AG04450 (cell line): ENCODE measurements at regions not wholly inside any gene's neighbourhood (a gene's known extent, or its start where the extent isn't known, plus 50 kb on each side); places are given as distances from the start of the nearest gene placed in this dataset.
"Not testable (repeated sequence)": the region's sequence is repeated elsewhere in the genome, so short reads cannot be mapped to it uniquely, and the experiment has no call there.

Source experiments
- CTCF ChIA-PET: fragments of 300-600, 350-600 bp; formaldehyde crosslinking; extraction: SDS; loops from one replicate; lab custom pipeline; 2022; ENCODE audit warnings: antibody characterized with exemption, inconsistent platforms; lab: Charles Lee
- POLR2A ChIA-PET: fragments of 350-600 bp; formaldehyde crosslinking; extraction: SDS; loops from one replicate; lab custom pipeline; 2021; ENCODE audit warnings: antibody characterized with exemption, inconsistent platforms; lab: Yijun Ruan, JAX
- DNase-seq: peaks from one replicate; pipeline ENCODE4 v3.0.0-alpha.2; 2011; ENCODE audit warnings: low read depth, low spot score
- H3K27ac ChIP-seq: one replicate; pipeline ENCODE4 v1.5.1; 2012; ENCODE audit warnings: low read depth, low read length, control low read depth
- H3K27me3 ChIP-seq: one replicate; pipeline ENCODE4 v1.6.0; 2012; ENCODE audit warnings: low read length; ENCODE audit not compliant: control insufficient read depth, insufficient read depth
- H3K4me3 ChIP-seq: 2 replicates; pipeline ENCODE4 v1.5.1; 2011; ENCODE audit warnings: mild to moderate bottlenecking, low read depth, low read length, control low read depth
- H3K9me3 ChIP-seq: 2 replicates; pipeline ENCODE4 v1.5.1; 2012; ENCODE audit warnings: low read length; ENCODE audit not compliant: control insufficient read depth, insufficient read depth
- TF ChIP-seq, protein P1 (sequence below): IDR thresholded peaks from 2 replicates; pipeline ENCODE4 v1.5.1; 2011; ENCODE audit warnings: low read depth, low read length, control low read depth, inconsistent platforms

DNA sequence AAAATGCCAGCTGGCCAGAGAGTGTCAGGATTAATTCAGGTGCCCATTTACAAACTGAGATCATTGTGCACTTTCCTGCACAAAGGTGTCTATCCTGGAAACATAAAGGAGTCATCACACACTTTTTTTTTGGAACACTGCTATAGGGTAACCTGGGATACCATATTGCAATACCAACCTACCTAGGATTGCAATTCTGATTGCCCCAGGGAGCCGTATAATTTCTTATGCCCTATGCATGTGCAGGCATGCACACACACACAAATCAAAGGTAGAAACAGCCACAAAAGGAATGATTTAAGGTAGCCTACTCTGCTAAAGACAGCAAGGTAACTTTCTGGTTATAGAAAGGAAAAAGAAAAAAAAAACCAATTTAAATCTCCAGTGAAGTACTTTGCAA, 285.3 kb upstream of the KITLG start:
- DNase-seq: no peak
- no peaks in the 10 kb centered on the region for H3K27me3 ChIP-seq
- no peak overlapping the region for H3K27ac ChIP-seq
- TF ChIP-seq, protein P1, sequence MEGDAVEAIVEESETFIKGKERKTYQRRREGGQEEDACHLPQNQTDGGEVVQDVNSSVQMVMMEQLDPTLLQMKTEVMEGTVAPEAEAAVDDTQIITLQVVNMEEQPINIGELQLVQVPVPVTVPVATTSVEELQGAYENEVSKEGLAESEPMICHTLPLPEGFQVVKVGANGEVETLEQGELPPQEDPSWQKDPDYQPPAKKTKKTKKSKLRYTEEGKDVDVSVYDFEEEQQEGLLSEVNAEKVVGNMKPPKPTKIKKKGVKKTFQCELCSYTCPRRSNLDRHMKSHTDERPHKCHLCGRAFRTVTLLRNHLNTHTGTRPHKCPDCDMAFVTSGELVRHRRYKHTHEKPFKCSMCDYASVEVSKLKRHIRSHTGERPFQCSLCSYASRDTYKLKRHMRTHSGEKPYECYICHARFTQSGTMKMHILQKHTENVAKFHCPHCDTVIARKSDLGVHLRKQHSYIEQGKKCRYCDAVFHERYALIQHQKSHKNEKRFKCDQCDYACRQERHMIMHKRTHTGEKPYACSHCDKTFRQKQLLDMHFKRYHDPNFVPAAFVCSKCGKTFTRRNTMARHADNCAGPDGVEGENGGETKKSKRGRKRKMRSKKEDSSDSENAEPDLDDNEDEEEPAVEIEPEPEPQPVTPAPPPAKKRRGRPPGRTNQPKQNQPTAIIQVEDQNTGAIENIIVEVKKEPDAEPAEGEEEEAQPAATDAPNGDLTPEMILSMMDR: no peak
- H3K9me3 ChIP-seq: no peaks in the 10 kb centered on the region
- POLR2A ChIA-PET: no interaction called here
- H3K4me3 ChIP-seq: no peak overlapping the region
- CTCF ChIA-PET: no interaction called here

GRCh38 chr12:88860851-88861250, 280.6 kb upstream of the KITLG start:
- Histone ChIP-seq H3K9me3 (no peaks in the 10 kb centered on the region), H3K27me3 (no peaks in the 10 kb centered on the region), H3K4me3 (no peak overlapping the region), H3K27ac (no peak overlapping the region)
- TF ChIP-seq, protein P1: no peak
- DNase-seq: no peak
- CTCF ChIA-PET: no interaction called here
- POLR2A ChIA-PET: no interaction called here

GRCh38 chr12:88856201-88856600, 275.9 kb upstream of the KITLG start:
- H3K27ac ChIP-seq: no peak overlapping the region
- no peaks in the 10 kb centered on the region for H3K27me3 ChIP-seq
- TF ChIP-seq, protein P1: no peak
- ChIA-PET CTCF (no interaction called here), POLR2A (no interaction called here)
- no peak for DNase-seq
- H3K4me3 ChIP-seq: no peak overlapping the region
- peaks cover 4% of the 10 kb centered on the region; the same call in 1 of the 2 replicates for H3K9me3 ChIP-seq

- POLR2A ChIA-PET: interaction anchor here (1.0 kb wide), 1 partner anchor 87 kb away, joined by 3 read pairs; no protein-coding TSS in a partner anchor
- no peaks in the 10 kb centered on the region for H3K27me3 ChIP-seq
- DNase-seq: no peak
- CTCF ChIA-PET: no interaction called here
- H3K4me3 ChIP-seq: no peak overlapping the region
- H3K9me3 ChIP-seq: peaks cover 4% of the 10 kb centered on the region; the same call in 1 of the 2 replicates
- TF ChIP-seq, protein P1: no peak
- H3K27ac ChIP-seq: no peak overlapping the region
These were observed 275.0 kb upstream of the KITLG start for GRCh38 chr12:88855301-88855700.

DNA sequence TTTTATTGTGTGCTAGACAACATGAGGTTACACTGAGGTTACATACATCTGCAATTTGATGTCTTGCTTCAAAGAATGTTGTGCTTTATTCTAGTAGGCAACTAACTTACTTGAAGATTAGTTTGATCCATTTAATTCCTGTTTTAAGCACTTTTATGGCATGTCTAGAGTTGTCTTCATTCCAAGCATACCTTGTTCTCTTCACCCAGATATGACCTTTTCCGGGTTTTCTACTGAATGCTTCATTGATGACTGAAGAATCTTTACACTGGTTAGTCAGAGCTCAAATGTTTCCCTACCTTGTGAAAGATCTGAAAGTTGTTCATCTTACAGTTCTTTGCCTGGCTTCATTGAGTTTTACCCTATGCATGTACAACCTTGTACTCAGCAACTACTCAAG, 274.0 kb upstream of the KITLG start:
- TF ChIP-seq, protein P1: no peak
- no peak overlapping the region for H3K4me3 ChIP-seq
- peaks cover 4% of the 10 kb centered on the region; the same call in 1 of the 2 replicates for H3K9me3 ChIP-seq
- H3K27ac ChIP-seq: no peak overlapping the region
- CTCF ChIA-PET: no interaction called here
- no peaks in the 10 kb centered on the region for H3K27me3 ChIP-seq
- peak; percentile 48 for DNase-seq
- POLR2A ChIA-PET: interaction anchor here (0.7 to 1.0 kb wide), 2 partner anchors 42 to 86 kb away, joined by 3 to 4 read pairs; no protein-coding TSS in a partner anchor

DNA sequence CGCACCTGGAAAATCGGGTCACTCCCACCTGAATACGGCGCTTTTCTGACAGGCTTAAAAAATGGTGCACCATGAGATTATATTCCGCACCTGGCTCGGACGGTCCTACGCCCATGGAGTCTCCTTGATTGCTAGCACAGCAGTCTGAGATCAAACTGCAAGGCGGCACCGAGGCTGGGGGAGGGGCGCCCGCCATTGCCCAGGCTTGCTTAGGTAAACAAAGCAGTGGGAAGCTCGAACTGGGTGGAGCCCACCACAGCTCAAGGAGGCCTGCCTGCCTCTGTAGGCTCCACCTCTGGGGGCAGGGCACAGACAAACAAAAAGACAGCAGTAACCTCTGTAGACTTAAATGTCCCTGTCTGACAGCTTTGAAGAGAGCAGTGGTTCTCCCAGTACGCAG, 267.0 kb upstream of the KITLG start:
- CTCF ChIA-PET, POLR2A ChIA-PET, DNase-seq: not testable (repeated sequence)

More for the DNA sequence above, 267.0 kb upstream of the KITLG start:
- H3K27ac ChIP-seq, H3K27me3 ChIP-seq, H3K9me3 ChIP-seq, H3K4me3 ChIP-seq: not testable (repeated sequence)
